Occipital lobe (tissue), 1 donor: ENCODE measurements at regions not wholly inside any gene's neighbourhood (a gene's known extent, or its start where the extent isn't known, plus 50 kb on each side); places are given as distances from the start of the nearest gene placed in this dataset.

Experiments
- DNase-seq: peaks from one replicate; lab custom pipeline; 2025; lab: John Stamatoyannopoulos, UW

DNA sequence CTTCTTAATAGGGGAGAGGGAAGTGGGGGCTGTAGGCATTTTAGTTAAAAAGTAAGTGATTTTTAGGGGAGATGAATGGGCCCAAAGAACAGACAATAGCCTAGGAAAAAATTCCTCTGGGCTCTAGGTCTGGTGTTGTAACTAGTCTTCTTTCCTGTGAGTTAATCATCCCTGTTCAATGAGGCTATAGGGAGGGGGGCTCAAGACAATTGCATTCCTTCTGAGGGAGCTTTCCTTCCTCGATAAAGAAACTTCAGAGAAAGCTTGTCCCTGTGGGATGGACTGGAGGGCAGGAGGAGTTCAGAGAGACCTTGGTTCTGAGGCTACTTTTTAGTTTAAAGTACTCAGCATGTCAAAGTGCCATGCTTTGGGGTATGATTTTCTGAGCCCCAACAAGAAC lies 127.2 kb downstream of the BBS10 start:
- no peak for DNase-seq

DNA sequence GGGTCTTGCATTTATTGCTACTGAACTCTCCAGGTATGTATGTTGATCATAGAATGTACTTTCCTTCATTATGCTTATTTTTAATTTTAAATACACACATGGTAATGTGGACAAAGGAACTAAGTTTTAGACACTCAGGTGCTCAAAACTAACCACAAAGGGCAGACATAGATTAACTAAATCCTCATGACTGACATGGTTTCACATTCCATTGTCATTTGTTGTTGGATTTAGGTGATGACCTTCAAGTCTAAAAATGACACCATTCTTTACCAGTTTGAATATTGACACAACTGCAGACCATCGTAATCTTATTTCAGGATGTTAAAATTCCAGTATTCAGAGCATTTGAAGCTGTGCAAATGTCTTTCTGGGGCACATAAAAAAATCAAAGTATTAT lies 128.4 kb downstream of the BBS10 start:
- no peak for DNase-seq

- DNase-seq: no peak
These were observed 131.4 kb downstream of the BBS10 start for GRCh38 chr12:76216585-76217472.

- no peak for DNase-seq
These were observed 123.6 kb upstream of the NAP1L1 start for GRCh38 chr12:76208129-76208528.

GRCh38 chr12:76206677-76207072 lies 122.2 kb upstream of the NAP1L1 start:
- no peak for DNase-seq

DNA sequence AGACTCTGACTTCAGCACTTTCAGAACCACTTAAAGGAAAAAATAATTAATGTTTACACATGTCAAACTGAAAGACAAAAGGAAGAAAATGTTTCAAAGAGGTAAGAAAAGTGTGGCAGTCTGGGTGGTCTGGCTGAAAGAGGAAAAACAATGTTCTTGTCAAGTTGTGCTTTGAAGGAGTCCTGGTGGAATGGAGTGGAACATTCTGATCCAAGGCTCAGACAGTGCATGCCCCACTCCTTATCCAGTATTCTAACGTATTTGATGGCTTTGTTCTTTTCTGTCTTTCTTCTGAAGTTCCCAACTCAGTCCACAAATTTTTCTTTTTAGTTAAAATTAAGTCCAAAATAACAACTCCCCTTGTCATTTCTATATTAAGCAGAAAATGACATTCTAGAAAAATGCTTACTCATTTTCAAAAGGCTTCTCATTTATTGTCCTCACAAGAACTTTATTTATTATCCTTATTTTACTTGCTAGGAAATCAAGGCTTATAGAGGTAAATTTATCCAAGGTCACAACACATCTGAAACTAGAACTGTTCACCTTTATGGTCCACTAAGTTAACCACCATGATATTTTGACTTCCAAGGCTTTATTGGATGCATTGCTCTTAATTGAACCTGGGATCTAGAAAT lies 121.7 kb upstream of the NAP1L1 start:
- no peak for DNase-seq

- DNase-seq: no peak
These were observed 118.1 kb upstream of the NAP1L1 start for GRCh38 chr12:76202621-76203020.

DNA sequence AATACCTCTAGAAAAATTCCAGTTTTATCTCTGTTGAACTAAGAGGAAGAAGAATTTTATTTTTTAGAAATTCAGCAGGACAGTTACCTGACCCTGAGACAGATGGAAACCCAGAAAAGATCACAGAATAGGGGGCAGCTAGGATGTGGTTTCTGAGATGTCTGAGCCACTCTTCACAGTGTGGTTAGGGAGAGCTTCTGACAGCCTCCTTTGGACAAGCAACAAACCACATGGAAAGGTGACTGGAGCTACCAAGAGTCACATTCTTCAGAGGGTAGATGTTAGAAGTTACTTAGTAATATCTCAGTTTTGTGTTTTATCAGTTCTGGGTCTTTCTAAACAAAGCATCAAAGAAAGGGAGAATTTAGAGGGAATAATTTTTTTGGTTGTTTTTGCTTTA lies 117.3 kb upstream of the NAP1L1 start:
- DNase-seq: no peak

DNA sequence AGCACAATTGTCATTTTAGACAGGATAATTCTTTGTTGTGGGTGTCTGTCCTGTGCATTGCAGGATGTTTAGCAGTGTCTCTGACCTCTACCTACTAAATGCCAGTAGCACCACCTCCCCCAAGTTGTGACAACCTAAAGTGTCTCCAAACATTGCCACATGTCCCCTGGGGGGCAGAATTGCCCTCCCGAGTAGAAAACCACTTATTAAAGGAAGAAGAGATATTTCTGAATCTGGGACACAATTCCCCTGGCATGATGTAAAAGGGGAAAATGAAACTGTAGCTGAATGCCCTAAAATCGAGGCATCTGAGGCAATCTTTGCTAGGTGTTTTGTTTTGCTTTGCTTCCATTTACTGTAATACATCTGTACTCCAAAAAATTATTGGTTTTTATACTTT lies 116.8 kb upstream of the NAP1L1 start:
- no peak for DNase-seq

- no peak for DNase-seq
These were observed 115.3 kb upstream of the NAP1L1 start for GRCh38 chr12:76199808-76200207.

DNA sequence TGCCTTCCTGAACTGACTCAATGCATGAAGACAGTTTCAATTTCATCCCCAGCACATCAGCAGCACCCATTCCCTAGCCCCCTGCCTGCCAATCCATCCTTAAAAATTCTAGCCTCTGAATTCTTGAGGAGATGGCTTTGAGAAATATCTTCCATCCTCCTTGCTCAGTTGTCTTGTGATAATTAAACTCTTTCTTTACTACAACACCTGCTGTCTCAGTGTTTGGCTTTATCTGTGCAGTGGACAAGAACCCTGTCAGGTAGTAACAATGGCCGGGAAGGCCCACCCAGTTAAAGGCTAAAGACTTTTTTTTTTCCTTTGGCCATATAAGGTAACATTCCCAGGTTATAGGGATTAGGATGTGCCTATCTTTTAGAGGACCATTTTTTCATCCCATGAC lies 114.4 kb upstream of the NAP1L1 start:
- no peak for DNase-seq

DNA sequence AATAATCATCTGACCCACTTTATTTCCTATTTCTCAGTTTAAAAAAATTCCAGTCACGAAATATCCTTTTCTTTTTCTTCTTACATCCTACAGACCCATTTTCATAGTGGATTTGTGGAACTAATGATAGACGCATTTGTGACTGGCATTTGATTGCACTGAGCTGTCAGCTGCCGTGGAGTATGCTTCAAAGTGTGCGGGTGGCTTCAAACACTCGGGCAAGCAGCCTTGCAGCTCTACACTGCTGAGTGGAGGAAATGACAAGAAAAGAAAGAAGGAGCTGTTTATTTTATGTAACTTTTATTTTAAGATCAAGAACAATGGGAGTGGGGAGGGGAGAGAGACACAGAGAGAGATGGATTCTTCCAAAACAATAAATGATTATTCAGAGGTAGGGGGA lies 112.8 kb upstream of the NAP1L1 start:
- peak; percentile 6 for DNase-seq

GRCh38 chr12:76195920-76196319 lies 111.4 kb upstream of the NAP1L1 start:
- no peak for DNase-seq

DNA sequence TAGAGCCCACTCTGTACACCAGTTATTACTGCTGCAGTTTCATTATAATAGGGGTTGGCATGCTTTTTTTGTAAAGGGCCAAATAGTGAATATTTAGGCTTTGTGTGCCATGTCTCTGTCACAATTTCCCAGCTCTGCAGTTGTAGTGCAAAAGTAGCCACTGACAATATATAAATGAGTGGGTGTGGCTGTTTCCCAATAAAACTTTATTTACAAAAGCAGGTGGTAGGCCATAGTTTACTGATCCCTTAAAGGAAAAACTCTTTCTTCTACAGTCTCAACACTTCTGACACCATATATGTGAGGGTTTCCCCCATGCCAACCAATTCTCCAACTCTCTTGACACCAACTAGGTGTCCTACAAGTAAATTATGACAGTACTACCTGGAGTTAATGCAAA lies 110.2 kb upstream of the NAP1L1 start:
- DNase-seq: no peak

DNA sequence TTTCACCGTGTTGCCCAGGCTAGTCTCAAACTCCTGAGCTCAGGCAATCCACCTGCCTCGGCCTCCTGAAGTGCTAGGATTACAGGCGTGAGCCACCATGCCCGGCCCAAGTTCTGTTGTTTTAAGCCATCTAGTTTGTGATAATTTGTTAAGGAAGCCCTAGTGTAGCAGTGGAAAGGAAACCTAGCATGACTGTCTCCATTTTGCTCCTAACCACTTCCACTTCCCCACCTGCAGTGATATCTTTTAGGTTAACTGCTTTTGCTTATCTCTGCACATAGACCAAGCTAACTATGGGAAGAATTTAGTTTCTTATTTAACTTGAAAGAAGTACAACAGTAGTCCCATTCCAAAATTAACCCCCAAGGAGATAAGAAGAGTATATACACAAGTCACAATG lies 109.5 kb upstream of the NAP1L1 start:
- no peak for DNase-seq

- DNase-seq: no peak
These were observed 107.9 kb upstream of the NAP1L1 start for GRCh38 chr12:76192416-76192815.

DNA sequence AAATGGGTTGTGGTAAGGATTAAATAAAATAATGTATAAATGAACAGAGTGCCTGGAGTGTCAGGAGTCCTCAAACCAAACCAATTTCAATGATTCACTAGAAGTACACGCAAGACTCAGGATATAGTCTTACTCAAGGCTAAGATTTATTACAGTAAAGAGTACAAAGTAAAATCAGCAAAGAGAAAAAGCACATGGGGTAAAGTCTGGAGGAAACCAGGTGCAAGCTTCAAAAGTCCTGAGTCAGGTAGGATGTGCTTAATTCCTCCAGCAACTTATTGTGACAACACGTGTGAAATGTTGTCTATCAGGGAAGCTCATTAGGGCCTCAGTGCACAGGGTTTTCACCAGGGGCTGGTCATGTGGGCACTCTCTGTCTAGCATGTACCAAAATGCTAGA lies 105.8 kb upstream of the NAP1L1 start:
- no peak for DNase-seq

DNA sequence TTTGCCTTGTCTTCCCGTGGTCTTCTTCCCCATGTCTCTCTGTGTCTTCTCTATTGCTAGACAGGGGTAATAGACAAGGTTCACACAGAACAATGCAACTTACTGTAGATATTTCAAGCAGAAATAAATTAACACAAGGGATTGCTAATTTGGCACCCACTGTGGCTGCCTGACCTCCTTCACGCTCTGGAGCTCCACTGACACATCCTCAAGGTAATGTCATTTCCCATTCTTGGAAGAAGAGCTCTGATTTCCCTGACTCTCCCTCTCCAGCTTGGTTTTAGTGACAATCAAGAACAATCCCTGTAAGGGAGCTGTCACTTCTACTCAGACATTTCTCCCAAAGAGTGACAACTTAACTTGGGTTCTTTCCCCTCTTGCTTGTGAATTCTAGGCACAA lies 105.4 kb upstream of the NAP1L1 start:
- no peak for DNase-seq

GRCh38 chr12:76187177-76187576 lies 102.7 kb upstream of the NAP1L1 start:
- DNase-seq: no peak

GRCh38 chr12:76186131-76186906 lies 101.8 kb upstream of the NAP1L1 start:
- DNase-seq: no peak

GRCh38 chr12:76183459-76184186 lies 99.1 kb upstream of the NAP1L1 start:
- peak; percentile 71 for DNase-seq
